Tibial nerve (tissue), 4 donors: ENCODE measurements at regions not wholly inside any gene's neighbourhood (a gene's known extent, or its start where the extent isn't known, plus 50 kb on each side); places are given as distances from the start of the nearest gene placed in this dataset.

Experiments used
- EP300 ChIP-seq, 2 donors: sonication (generic); formaldehyde crosslinking; IDR thresholded peaks; one replicate each; pipeline ENCODE4 v1.6.1; 2017; ENCODE audit warnings: antibody characterized with exemption in 2 of 2, mild to moderate bottlenecking in 1 of 2
- TF ChIP-seq, protein P1 (sequence below), 5 experiments: fragments of 200-600 bp in 3 of 5; fragments of 450-650 bp in 2 of 5; sonication (generic) in 3 of 5; IDR thresholded peaks; one replicate each; pipeline ENCODE4 v1.5.1; 2016 to 2019; ENCODE audit warnings: antibody characterized with exemption in 5 of 5, mild to moderate bottlenecking in 3 of 5, moderate library complexity in 2 of 5

DNA sequence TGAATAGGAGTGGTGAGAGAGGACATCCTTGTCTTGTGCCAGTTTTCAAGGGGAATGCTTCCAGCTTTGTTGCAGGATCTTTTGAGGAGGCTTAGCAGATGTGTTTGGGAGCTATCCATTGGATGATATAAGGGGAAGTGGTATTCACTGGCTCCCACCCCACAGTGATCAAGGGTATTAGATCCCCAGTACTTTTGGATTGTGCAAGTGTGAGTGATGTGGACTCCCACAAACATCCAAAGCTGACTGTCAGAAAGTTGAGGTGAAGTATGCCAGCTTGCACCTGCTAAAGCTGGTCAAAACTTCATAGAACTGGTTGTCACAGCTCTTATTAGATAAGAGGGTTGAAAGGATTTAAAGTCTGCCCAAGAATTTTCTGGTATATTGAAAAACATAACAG, 110.1 kb upstream of the BTG1 start:
- no peak for TF ChIP-seq EP300 (IDR thresholded peaks at IDR 0.05)
- TF ChIP-seq, protein P1, sequence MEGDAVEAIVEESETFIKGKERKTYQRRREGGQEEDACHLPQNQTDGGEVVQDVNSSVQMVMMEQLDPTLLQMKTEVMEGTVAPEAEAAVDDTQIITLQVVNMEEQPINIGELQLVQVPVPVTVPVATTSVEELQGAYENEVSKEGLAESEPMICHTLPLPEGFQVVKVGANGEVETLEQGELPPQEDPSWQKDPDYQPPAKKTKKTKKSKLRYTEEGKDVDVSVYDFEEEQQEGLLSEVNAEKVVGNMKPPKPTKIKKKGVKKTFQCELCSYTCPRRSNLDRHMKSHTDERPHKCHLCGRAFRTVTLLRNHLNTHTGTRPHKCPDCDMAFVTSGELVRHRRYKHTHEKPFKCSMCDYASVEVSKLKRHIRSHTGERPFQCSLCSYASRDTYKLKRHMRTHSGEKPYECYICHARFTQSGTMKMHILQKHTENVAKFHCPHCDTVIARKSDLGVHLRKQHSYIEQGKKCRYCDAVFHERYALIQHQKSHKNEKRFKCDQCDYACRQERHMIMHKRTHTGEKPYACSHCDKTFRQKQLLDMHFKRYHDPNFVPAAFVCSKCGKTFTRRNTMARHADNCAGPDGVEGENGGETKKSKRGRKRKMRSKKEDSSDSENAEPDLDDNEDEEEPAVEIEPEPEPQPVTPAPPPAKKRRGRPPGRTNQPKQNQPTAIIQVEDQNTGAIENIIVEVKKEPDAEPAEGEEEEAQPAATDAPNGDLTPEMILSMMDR (IDR thresholded peaks at IDR 0.05): no peak
